ENCODE measurements at regions not wholly inside any gene's neighbourhood (a gene's known extent, or its start where the extent isn't known, plus 50 kb on each side); places are given as distances from the start of the nearest gene placed in this dataset.
"Not testable (repeated sequence)": the region's sequence is repeated elsewhere in the genome, so short reads cannot be mapped to it uniquely, and the experiment has no call there.

DNA sequence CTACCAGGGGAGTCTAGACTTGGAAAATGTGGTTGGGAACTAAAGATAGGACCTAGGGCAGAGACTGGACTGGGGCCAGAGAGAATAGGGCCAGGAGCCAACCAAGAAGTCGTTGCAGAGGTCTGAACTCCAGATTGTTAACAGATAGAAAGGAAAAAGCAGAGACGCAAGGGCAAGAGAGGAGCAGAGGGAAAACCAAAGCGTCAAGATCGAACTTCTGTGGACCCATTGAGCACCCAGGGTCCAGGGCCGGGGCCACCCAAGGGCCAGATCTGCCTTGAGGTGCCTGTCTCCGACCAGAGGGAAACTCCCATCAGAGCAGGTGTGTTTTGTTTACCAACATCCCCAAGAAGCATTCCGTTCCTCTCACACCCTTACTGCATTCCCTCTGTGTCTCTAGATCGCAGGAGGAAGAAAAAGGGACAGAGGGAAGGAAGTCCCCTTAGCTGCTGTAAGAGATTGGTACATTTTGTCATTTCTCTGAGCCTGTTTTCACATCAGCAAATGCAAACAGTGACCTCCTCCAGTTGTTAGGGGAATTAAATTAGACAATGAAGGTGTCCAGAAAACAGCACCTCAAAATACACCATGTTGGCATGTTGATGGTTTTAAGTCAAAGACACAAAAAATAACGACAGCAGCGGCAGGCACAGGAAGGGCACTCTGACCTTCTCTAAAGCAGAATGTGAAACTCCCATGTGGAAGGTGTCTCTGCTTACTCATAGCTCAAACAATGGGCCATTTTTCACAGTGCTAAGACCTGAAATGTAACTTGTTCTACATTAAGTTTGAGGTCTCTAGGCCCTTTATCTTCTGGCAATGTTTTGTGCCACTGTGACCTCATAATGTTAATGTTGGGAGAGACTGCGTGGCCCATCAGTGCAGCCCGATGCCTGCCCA, 105.8 kb upstream of the RAB4A start:
- no peak for DNase-seq

DNA sequence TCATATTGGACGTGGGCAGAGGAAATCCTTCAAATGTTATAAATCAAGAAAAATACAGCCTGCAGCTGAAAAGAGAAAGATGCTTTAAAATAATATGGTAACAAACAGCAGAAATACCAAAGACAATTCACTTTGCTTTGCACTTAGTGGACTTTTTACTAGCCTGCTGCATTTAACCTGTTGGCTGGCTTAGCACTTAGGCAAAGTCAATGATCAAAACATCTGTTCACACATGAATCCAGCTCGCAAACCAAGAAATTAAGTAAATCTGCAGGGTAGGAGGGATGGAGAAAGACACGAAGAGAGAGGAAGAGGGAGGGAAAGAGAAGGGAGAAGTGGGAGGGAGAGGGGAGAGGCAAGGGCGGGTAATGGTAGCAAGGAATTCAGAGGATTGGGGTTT, 103.6 kb upstream of the RAB4A start:
- DNase-seq = no peak

DNA sequence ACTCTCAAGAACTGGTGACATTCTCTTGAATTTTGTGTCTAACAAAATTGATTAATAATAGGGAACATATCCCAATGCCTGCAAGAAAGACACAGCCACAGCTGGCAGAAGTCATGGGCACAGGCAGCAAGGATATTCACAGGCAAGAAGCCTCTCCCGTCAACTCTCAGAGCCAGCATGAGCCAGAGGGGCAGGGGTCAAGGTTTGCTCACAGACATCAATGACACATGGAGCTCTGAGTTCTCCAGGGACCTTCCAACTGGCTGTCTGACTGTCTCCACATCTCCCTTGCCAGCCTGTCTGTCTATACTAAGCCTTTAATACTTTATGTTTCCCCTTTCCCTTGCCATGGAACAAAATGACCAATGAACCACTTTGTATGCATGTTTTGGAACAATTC, 101.5 kb upstream of the RAB4A start:
- no peak for DNase-seq

GRCh38 chr1:229170274-229170673, 100.6 kb upstream of the RAB4A start:
- no peak for DNase-seq

DNA sequence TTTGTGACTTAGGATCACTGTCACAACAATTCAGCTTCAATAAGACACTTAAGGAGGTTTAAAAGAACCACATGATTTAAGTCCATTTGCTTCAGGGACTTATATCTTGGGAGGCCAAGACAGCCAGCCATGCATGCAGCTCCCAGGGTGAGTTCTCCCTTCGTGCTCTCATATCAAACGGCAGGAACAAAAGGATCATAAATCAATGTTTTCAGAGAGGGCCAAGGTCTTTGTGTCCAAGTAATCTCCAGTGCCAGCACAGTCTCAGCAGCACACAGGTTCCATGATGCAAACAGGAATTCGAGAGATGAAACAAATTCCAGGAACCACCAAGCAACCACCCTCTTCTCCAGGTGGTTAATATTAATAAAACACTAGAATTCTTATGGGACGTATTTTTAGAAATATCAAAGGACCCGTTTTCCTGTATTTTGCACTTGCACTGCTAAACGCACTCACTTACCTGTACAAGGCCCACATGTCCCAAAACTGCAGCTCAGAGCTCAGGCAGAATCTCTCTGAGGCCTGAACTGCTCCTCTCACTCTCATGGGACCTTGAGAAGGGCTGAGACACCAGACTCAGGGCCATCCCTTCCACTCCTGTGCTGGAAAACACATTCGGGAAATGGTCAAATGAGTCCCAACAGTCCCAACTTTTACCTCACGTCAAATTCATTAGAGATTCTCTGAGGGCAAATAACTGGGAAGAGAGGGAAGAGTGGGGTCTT, 100.0 kb upstream of the RAB4A start:
- DNase-seq = no peak

DNA sequence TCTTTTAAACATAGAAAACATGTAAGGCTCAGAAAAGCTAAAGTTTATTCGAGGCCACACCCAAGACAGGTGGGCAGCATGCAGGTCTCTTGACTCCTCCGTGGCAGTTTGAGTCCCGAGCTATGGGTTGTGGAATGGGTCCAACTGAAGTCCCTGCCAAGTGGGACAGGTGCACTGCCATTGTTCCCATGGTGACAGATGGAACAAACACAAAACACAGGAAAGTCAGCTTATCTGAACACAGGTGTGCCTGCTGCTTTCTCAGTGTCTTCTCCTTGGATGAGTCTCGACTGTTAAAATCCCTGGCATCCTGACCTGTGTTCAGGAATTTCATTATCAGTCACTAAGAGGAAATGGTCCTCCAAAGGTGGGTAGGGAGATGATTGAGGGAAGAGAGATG, 99.0 kb upstream of the RAB4A start:
- DNase-seq = peak; percentile 82

- not testable (repeated sequence) for DNase-seq
Measured at GRCh38 chr1:229173491-229174476, 97.1 kb upstream of the RAB4A start.

DNA sequence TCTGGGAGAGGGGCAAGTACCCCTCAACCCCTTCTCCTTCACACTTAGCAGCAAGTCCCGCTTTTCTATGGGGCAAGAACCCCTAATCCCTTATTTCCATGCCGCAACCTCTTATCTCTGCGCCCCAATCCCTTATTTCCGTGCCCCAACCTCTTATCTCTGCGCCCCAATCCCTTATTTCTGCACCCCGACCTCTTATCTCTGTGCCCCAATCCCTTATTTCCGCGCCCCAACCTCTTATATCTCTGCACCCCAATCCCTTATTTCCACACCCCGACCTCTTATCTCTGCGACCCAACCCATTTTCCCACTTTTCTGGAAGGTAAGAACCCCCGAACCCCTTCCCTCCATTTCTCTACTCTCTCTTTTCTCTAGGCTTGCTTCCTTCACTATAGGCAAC, 95.6 kb upstream of the RAB4A start:
- DNase-seq = not testable (repeated sequence)

DNA sequence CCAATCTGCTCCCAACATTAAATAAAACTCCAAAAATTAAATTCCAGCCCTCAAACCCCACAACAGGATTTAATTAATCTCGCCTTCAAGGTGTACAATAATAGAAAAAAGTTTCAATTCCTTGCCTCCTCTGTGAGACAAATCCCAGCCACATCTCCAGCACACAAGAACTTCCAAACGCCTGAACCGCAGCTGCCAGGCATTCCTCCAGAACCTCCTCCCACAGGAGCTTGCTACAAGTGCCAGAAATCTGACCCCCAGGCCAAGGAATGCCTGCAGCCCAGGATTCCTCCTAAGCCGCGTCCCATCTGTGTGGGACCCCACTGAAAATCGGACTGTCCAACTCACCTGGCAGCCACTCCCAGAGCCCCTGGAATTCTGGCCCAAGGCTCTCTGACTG, 94.5 kb upstream of the RAB4A start:
- DNase-seq = not testable (repeated sequence)

- no peak for DNase-seq
Measured at GRCh38 chr1:229180161-229180560, 90.8 kb upstream of the RAB4A start.

DNA sequence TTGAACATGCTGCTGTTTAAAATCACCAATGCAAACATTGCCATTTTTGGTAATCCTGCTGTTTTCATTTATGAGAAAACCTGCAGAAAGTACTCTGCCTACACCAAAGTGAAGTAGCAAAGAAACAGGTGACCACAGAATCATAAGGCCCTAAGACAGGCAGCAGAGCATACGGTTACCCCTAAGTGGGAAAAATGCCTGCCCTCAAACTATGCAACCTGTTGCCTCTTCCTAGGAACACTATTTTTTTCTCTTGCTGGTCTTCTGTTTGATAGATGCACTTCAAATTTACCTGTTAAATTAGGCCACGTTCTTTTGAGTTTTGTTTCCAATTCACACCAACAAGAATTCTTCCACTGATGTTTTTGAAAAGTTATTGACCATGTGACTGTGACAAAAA, 89.5 kb upstream of the RAB4A start:
- no peak for DNase-seq

DNA sequence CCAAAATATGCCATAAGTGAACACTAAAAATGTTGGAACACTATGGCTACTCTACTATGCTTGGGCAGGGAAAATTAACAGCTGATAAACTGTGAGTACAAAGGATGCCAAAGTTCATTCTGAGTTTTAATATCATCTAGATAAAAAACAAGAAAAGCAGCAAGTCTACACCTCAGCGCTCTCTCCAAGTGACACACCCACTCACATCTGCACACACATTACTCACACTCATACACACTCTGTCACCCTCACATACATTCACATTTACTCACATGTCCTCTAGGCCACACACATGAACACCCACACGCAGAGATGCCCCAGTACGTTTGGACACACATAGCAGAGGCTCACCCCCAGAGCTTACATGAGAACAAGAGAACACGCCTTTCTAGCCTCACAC, 87.3 kb upstream of the RAB4A start:
- DNase-seq = no peak

- DNase-seq = no peak
Measured at GRCh38 chr1:229184066-229184465, 86.8 kb upstream of the RAB4A start.

- no peak for DNase-seq
Measured at GRCh38 chr1:229185963-229186362, 84.9 kb upstream of the RAB4A start.

- DNase-seq = no peak
Measured at GRCh38 chr1:229186373-229187056, 84.4 kb upstream of the RAB4A start.

DNA sequence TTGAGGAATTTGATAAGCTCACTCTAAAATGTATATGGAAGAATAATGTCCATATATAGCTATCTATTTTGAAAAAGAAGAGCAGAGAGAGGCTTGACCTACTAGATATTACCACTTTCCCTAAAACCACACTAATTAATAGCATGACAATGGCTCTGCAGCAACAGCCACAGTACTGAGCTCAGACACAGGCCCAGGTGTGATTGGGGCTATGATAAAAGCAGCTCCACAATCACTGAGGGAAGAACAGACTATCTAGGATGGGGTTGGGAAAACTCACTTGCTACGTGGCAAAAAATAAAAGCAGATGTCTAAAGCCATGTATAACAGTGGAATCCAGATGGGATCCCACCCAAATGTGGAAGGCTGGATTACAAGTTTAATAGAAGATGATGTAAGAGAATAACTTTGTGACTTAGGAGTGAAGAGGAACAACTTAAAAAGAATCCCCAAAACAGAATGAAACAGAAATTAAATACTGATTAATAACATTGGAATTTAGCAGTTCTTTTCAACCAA, 80.8 kb upstream of the RAB4A start:
- DNase-seq = no peak

DNA sequence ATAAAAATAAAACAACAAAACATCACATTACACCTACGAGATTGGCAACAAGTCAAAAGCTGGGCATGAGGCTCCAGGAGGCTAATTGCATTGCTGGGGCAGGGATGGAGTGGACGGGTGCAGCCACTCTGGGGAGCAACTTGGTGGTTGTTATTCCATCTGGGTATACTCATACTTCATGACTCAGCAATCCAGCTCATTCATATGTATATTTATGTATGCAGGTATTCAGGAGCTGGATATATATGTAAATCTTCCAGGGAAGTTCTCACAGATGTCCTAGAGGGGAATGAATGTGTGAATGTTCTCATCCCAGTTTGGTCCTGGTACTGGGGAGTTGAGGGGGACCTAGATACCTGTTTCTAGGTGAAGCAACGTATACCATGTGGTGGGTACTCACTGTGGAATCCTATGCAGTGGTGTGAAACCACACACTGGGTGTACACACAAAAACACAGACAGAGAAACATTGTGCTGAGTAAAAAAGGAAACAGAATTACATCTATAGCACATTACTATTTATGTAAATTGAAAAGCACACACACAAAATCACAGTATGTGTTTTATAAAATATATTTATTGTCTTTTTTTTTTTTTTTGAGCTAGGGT, 79.7 kb upstream of the RAB4A start:
- no peak for DNase-seq

- no peak for DNase-seq
Measured at GRCh38 chr1:229192031-229192430, 78.9 kb upstream of the RAB4A start.

DNA sequence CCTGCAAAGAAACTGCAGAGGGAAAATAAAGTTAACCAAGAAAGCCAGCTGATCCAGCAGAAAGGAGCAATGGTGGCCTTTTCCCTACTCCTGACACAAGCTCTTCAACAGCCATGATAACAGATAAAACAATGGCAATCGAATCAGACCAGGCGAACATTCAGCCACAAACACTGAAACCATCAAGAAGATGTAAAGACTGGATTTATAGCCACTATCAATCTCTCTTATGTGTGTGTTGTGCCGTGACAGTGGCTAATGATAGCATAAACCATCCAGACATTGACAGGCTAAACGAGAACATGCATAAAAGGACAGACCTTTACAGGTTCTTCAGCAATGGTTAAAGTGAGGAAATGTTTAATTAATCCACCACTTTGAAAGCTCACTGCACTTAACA, 78.1 kb upstream of the RAB4A start:
- DNase-seq = no peak

GRCh38 chr1:229194096-229194495, 76.8 kb upstream of the RAB4A start:
- no peak for DNase-seq

- no peak for DNase-seq
Measured at GRCh38 chr1:229195246-229195645, 75.7 kb upstream of the RAB4A start.

All from NCI-H1092 treated with DMSO at 0.1 percent for 48 hours (cell line).